ENCODE measurements at regions not wholly inside any gene's neighbourhood (a gene's known extent, or its start where the extent isn't known, plus 50 kb on each side); places are given as distances from the start of the nearest gene placed in this dataset.

DNA sequence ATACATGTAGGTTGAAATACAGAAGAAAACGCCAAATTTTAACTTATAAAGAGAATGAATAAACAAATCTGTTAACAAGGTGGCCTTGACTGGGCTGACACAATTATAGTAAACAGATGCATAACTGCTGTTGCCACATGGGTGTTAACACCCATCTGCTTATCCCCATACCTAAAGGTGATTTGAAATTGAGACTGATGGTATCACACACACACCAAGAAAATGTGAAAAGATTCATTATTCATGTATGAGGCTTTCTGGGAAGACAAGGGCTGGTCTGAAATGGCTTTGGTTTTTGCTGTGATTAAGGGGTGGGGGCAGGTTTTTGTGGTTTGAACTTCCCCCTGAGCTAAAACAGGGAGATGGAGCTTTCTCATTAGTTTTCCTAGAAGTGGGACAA, 156.6 kb downstream of the SYT10 start:
- no peak for TF ChIP-seq CTCF (IDR thresholded peaks at IDR 0.05)
- no peak for TF ChIP-seq POLR2A (IDR thresholded peaks at IDR 0.05)
